ENCODE measurements at regions not wholly inside any gene's neighbourhood (a gene's known extent, or its start where the extent isn't known, plus 50 kb on each side); places are given as distances from the start of the nearest gene placed in this dataset.

DNA sequence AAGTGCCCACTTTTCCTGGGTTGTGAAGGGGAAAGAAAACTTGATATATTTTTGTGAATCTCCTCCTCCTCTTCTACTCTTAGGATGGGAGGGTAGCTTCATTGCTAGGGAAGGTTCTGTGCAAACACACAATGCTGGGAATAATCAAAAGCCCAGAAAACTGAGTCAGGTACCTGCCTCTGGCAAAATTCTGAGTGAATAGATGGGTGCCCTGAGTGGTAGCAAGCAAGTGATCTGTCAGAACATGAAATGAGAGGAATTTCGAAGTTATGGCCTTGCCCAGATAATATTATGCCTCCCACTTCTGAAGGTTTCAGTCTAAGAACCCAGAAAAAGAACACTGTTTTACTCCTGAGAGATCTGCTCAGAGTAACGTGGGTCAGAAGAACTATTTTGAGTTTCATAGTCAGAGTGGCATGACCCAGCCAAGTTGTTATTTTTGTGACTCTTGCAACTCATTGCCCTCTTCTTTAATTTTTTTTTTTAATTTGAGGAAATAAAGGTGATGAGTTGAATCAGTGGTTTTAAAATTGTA is 158.3 kb downstream of the BMP2 start:
- Histone ChIP-seq H3K36me3 (no peaks in the 10 kb centered on the region), H3K4me1 (no peaks in the 10 kb centered on the region), H3K4me3 (no peak overlapping the region), H3K27ac (replicated peaks) (no peak overlapping the region), H3K27me3 (ENCODE audit: low read depth) (no peaks in the 10 kb centered on the region), H3K9me3 (replicated peaks) (peaks cover 8% of the 10 kb centered on the region)
- intact Hi-C loops (cut with micrococcal nuclease), result no loop called here
- no peak for DNase-seq
- TF ChIP-seq, protein P1, sequence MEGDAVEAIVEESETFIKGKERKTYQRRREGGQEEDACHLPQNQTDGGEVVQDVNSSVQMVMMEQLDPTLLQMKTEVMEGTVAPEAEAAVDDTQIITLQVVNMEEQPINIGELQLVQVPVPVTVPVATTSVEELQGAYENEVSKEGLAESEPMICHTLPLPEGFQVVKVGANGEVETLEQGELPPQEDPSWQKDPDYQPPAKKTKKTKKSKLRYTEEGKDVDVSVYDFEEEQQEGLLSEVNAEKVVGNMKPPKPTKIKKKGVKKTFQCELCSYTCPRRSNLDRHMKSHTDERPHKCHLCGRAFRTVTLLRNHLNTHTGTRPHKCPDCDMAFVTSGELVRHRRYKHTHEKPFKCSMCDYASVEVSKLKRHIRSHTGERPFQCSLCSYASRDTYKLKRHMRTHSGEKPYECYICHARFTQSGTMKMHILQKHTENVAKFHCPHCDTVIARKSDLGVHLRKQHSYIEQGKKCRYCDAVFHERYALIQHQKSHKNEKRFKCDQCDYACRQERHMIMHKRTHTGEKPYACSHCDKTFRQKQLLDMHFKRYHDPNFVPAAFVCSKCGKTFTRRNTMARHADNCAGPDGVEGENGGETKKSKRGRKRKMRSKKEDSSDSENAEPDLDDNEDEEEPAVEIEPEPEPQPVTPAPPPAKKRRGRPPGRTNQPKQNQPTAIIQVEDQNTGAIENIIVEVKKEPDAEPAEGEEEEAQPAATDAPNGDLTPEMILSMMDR (IDR thresholded peaks at IDR 0.05; ENCODE audit: borderline replicate concordance), result no peak

DNA sequence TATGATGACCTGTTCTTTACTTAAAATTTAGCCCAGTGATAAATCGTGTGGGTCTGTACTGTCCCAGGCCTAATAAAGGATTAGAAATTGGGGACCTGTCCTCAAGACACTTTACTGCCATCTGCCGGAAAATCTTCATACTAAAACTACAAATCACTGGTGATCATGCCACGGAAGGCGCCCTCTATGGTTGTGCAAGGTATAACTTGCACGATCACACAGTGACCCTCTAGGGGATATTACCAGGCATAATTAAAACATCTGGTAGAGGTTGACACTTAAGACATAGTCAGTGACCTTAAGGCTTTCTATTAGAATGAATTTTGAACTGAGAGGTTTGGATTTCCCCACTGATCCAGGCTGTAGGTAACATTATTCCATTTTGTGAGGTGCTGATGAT is 172.6 kb downstream of the BMP2 start:
- Histone ChIP-seq H3K27me3 (ENCODE audit: low read depth) (peaks cover 7% of the 10 kb centered on the region), H3K27ac (replicated peaks) (no peak overlapping the region), H3K4me1 (no peaks in the 10 kb centered on the region), H3K36me3 (no peaks in the 10 kb centered on the region), H3K4me3 (no peak overlapping the region), H3K9me3 (replicated peaks) (no peaks in the 10 kb centered on the region)
- no peak for DNase-seq
- intact Hi-C loops (cut with micrococcal nuclease), result no loop called here
- TF ChIP-seq, protein P1 (IDR thresholded peaks at IDR 0.05; ENCODE audit: borderline replicate concordance), result no peak

DNA sequence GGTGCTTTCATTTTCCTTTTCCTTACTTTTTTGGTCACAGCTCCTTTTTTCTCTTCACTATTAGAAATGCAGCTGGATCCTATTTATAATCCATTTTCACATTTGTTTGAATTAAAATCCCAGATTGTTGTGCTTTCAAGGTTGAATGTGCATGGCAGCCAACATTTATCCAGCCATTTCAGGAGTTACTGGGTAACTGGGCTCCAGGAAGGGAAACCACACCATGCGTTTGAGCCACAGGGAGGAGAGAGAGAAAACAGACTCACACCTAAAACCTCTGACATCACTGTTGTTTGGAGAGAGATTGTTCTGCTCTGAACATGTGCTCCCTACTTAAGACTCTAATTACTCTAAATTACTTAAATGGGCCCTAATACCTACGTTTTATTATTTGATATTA is 173.4 kb downstream of the BMP2 start:
- no peak overlapping the region for H3K4me3 ChIP-seq
- H3K9me3 ChIP-seq (replicated peaks), result no peaks in the 10 kb centered on the region
- peaks cover 7% of the 10 kb centered on the region for H3K27me3 ChIP-seq (ENCODE audit: low read depth)
- TF ChIP-seq, protein P1 (IDR thresholded peaks at IDR 0.05; ENCODE audit: borderline replicate concordance), result no peak
- intact Hi-C loops (cut with micrococcal nuclease), result no loop called here
- H3K36me3 ChIP-seq, result no peaks in the 10 kb centered on the region
- H3K4me1 ChIP-seq, result no peaks in the 10 kb centered on the region
- H3K27ac ChIP-seq (replicated peaks), result no peak overlapping the region
- DNase-seq, result no peak

DNA sequence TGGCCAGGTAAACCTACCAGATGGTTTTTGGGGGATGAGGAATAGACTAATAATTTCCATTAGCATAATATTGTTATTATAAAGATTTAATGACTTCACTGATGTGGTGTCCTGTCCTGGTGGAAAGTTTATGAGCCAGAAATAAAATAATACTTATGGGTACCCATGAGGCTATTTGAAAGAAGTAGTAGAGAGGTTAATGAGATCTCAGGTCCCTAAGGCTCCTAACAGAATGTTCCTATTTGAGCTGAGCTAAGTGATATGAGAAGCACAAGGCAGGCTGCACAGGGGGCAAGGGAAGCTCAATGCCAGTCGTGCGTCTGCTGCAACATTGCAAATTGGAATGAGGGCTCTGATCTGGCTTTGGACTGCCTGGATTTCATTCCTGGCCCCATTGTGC is 174.1 kb downstream of the BMP2 start:
- Histone ChIP-seq H3K36me3 (no peaks in the 10 kb centered on the region), H3K27me3 (ENCODE audit: low read depth) (peaks cover 5% of the 10 kb centered on the region), H3K27ac (replicated peaks) (no peak overlapping the region), H3K9me3 (replicated peaks) (no peaks in the 10 kb centered on the region), H3K4me1 (no peaks in the 10 kb centered on the region), H3K4me3 (no peak overlapping the region)
- intact Hi-C loops (cut with micrococcal nuclease), result no loop called here
- TF ChIP-seq, protein P1 (IDR thresholded peaks at IDR 0.05; ENCODE audit: borderline replicate concordance), result no peak
- no peak for DNase-seq

DNA sequence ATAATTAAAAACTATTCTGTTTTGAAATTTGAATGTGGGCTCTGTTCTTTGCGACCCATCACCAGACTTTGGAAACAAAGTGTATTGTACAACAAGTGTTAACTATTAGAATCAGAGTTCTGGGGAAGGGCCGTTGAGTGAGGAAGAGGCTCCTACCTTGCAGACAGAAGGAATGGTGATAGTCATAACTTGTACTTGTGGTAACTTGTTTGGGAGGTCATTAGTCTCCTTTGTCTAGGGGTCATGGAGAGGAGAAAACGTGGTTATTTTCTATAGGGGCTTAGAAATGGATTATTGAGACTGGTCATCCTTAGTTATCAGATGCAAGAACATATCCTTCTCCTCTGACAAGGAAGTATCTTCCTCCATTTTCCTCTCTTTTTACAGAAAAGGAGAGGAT is 174.8 kb downstream of the BMP2 start:
- intact Hi-C loops (cut with micrococcal nuclease), result no loop called here
- Histone ChIP-seq H3K4me1 (no peaks in the 10 kb centered on the region), H3K27me3 (ENCODE audit: low read depth) (no peaks in the 10 kb centered on the region), H3K27ac (replicated peaks) (no peak overlapping the region), H3K36me3 (no peaks in the 10 kb centered on the region), H3K9me3 (replicated peaks) (no peaks in the 10 kb centered on the region), H3K4me3 (no peak overlapping the region)
- TF ChIP-seq, protein P1 (IDR thresholded peaks at IDR 0.05; ENCODE audit: borderline replicate concordance), result no peak
- DNase-seq, result no peak

DNA sequence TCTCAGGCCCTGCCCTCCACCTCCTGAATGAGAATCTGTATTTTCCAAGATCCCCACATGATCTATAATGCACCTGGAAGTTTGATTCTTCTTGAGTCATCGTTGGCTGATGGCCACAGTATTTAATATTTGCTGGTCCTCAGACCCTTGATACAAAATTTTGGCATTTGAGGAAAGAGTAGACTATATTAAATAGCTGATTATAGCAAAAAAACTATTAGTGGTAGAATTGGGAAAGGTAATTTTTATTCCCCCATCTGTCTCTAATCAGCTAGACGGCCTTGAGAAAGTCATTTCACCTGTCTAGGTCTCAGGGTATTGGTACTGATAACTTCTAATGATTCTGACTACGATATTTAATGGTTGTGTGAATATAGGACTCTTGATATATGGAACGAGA is 176.8 kb downstream of the BMP2 start:
- Histone ChIP-seq H3K36me3 (no peaks in the 10 kb centered on the region), H3K27ac (replicated peaks) (no peak overlapping the region), H3K4me3 (no peak overlapping the region), H3K27me3 (ENCODE audit: low read depth) (no peaks in the 10 kb centered on the region), H3K4me1 (no peaks in the 10 kb centered on the region), H3K9me3 (replicated peaks) (no peaks in the 10 kb centered on the region)
- TF ChIP-seq, protein P1 (IDR thresholded peaks at IDR 0.05; ENCODE audit: borderline replicate concordance), result no peak
- DNase-seq, result no peak
- intact Hi-C loops (cut with micrococcal nuclease), result no loop called here
